ENCODE measurements at regions not wholly inside any gene's neighbourhood (a gene's known extent, or its start where the extent isn't known, plus 50 kb on each side); places are given as distances from the start of the nearest gene placed in this dataset.
"Not testable (repeated sequence)": the region's sequence is repeated elsewhere in the genome, so short reads cannot be mapped to it uniquely, and the experiment has no call there.

DNA sequence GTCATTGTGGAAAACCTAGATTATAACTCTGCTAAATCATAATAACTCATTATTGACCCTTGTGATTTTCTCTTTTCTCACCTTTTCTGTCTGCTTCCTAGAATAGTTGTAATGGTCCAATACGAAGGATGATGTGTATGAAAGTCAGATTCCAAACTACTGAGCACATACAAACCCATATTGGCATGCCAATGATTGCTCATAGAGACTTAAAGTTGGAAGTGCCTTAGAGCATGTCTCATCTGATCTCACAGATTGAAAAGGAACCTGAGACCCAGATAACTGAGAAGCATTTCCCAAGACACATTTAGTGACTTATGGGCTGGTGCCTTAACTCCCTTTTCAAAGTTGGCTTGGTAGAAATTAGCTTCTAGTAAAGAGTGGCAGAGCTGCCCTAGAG, 594.3 kb downstream of the REEP3 start:
- Mint-ChIP-seq H3K27me3 (no peaks in the 10 kb centered on the region), H3K4me1 (no peaks in the 10 kb centered on the region), H3K4me3 (no peak overlapping the region), H3K36me3 (ENCODE audit: low read depth) (no peaks in the 10 kb centered on the region), H3K9me3 (no peaks in the 10 kb centered on the region), H3K27ac (no peak overlapping the region)
- CTCF ChIA-PET: no interaction called here
- DNase-seq: no peak
- POLR2A ChIA-PET: no interaction called here

- ChIA-PET POLR2A (no interaction called here), CTCF (no interaction called here)
- Mint-ChIP-seq H3K36me3 (ENCODE audit: low read depth) (no peaks in the 10 kb centered on the region), H3K27me3 (no peaks in the 10 kb centered on the region), H3K27ac (no peak overlapping the region), H3K4me1 (no peaks in the 10 kb centered on the region), H3K4me3 (no peak overlapping the region), H3K9me3 (no peaks in the 10 kb centered on the region)
- no peak for DNase-seq
Measured at GRCh38 chr10:64115908-64116643, 594.9 kb downstream of the REEP3 start.

- CTCF ChIA-PET: no interaction called here
- Mint-ChIP-seq H3K9me3 (no peaks in the 10 kb centered on the region), H3K4me1 (no peaks in the 10 kb centered on the region), H3K27me3 (no peaks in the 10 kb centered on the region), H3K4me3 (no peak overlapping the region), H3K36me3 (ENCODE audit: low read depth) (no peaks in the 10 kb centered on the region), H3K27ac (no peak overlapping the region)
- DNase-seq: no peak
- POLR2A ChIA-PET: no interaction called here
Measured at GRCh38 chr10:64116707-64117106, 595.5 kb downstream of the REEP3 start.

- Mint-ChIP-seq H3K27me3 (no peaks in the 10 kb centered on the region), H3K36me3 (ENCODE audit: low read depth) (no peaks in the 10 kb centered on the region), H3K4me3 (no peak overlapping the region), H3K9me3 (no peaks in the 10 kb centered on the region), H3K4me1 (no peaks in the 10 kb centered on the region), H3K27ac (no peak overlapping the region)
- DNase-seq: no peak
- CTCF ChIA-PET: no interaction called here
- POLR2A ChIA-PET: no interaction called here
Measured at GRCh38 chr10:64118736-64119135, 597.5 kb downstream of the REEP3 start.

DNA sequence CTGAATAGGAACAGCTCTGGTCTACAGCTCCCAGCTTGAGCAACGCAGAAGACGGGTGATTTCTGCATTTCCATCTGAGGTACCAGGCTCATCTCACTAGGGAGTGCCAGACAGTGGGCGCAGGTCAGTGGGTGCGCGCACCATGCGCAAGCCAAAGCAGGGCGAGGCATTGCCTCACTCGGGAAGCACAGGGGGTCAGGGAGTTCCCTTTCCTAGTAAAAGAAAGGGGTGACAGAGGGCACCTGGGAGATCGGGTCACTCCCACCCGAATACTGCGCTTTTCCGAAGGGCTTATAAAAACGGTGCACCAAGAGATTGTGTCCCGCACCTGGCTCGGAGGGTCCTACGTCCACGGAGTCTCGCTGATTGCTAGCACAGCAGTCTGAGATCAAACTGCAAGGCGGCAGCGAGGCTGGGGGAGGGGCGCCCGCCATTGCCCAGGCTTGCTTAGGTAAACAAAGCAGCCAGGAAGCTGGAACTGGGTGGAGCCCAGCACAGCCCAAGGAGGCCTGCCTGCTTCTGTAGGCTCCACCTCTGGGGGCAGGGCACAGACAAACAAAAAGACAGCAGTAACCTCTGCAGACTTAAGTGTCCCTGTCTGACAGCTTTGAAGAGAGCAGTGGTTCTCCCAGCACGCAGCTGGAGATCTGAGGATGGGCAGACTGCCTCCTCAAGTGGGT, 599.2 kb downstream of the REEP3 start:
- H3K9me3 Mint-ChIP-seq; H3K27me3 Mint-ChIP-seq; H3K4me3 Mint-ChIP-seq; POLR2A ChIA-PET; CTCF ChIA-PET; H3K4me1 Mint-ChIP-seq; DNase-seq; H3K36me3 Mint-ChIP-seq (ENCODE audit: low read depth); H3K27ac Mint-ChIP-seq: not testable (repeated sequence)

DNA sequence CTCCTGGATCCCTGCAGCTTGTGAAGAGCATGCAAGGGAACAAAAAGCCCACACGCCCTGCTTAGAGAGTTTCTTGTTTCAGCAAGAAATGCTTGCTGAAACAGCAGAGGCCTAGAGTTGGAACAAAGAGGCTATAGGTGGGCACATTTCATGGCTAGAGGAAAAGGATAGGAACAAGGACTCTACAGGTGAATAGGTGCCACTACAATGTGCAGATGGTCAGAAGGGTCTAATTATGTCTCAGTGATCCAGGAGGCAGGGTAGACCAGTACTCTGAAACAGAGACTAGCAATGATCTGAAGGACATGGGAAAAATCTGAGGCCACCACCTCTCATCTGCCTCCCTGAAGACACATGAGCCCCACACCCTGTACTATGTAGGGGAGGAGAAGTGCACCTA, 609.0 kb downstream of the REEP3 start:
- POLR2A ChIA-PET: no interaction called here
- Mint-ChIP-seq H3K36me3 (ENCODE audit: low read depth) (no peaks in the 10 kb centered on the region), H3K9me3 (no peaks in the 10 kb centered on the region), H3K27ac (no peak overlapping the region), H3K27me3 (no peaks in the 10 kb centered on the region), H3K4me3 (no peak overlapping the region), H3K4me1 (no peaks in the 10 kb centered on the region)
- CTCF ChIA-PET: no interaction called here
- no peak for DNase-seq

- Mint-ChIP-seq H3K9me3 (no peaks in the 10 kb centered on the region), H3K4me1 (no peaks in the 10 kb centered on the region), H3K27me3 (no peaks in the 10 kb centered on the region), H3K4me3 (no peak overlapping the region), H3K36me3 (ENCODE audit: low read depth) (no peaks in the 10 kb centered on the region), H3K27ac (no peak overlapping the region)
- ChIA-PET POLR2A (no interaction called here), CTCF (no interaction called here)
- DNase-seq: no peak
Measured at GRCh38 chr10:64134676-64135075, 613.5 kb downstream of the REEP3 start.

- no peak overlapping the region for H3K4me3 Mint-ChIP-seq
- H3K9me3 Mint-ChIP-seq: no peaks in the 10 kb centered on the region
- POLR2A ChIA-PET: no interaction called here
- DNase-seq: no peak
- CTCF ChIA-PET: no interaction called here
- H3K4me1 Mint-ChIP-seq: no peaks in the 10 kb centered on the region
- no peaks in the 10 kb centered on the region for H3K27me3 Mint-ChIP-seq
- H3K27ac Mint-ChIP-seq: no peak overlapping the region
- no peaks in the 10 kb centered on the region for H3K36me3 Mint-ChIP-seq (ENCODE audit: low read depth)
Measured at GRCh38 chr10:64142395-64142794, 621.2 kb downstream of the REEP3 start.

- no peak for DNase-seq
- H3K27ac Mint-ChIP-seq: no peak overlapping the region
- H3K36me3 Mint-ChIP-seq (ENCODE audit: low read depth): no peaks in the 10 kb centered on the region
- CTCF ChIA-PET: no interaction called here
- H3K4me1 Mint-ChIP-seq: no peaks in the 10 kb centered on the region
- no peak overlapping the region for H3K4me3 Mint-ChIP-seq
- POLR2A ChIA-PET: no interaction called here
- H3K9me3 Mint-ChIP-seq: no peaks in the 10 kb centered on the region
- no peaks in the 10 kb centered on the region for H3K27me3 Mint-ChIP-seq
Measured at GRCh38 chr10:64148607-64149006, 627.4 kb downstream of the REEP3 start.

- no peaks in the 10 kb centered on the region for H3K36me3 Mint-ChIP-seq (ENCODE audit: low read depth)
- H3K9me3 Mint-ChIP-seq: no peaks in the 10 kb centered on the region
- no peaks in the 10 kb centered on the region for H3K27me3 Mint-ChIP-seq
- ChIA-PET POLR2A (no interaction called here), CTCF (no interaction called here)
- no peak overlapping the region for H3K4me3 Mint-ChIP-seq
- H3K4me1 Mint-ChIP-seq: no peaks in the 10 kb centered on the region
- DNase-seq: no peak
- H3K27ac Mint-ChIP-seq: no peak overlapping the region
Measured at GRCh38 chr10:64156166-64156565, 635.0 kb downstream of the REEP3 start.

DNA sequence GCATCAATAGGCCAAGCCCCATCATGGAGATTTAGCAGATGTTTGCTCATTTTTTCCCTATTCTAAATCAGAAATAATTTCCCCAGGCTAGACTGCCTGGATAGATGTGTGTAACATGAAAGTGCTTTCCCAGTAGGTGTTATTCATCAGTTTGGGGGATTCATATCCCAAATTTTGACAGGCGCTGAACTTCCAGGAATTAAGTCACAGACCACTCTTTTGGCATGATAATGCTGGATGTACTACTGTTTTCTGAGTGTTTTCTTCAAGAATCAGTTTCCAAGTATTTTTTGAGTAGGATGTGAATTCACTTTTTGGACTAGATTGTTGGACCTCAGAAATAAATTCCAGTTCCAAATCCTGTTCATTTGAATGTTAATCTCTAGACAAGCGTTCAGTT, 637.4 kb downstream of the REEP3 start:
- Mint-ChIP-seq H3K9me3 (no peaks in the 10 kb centered on the region), H3K4me3 (no peak overlapping the region), H3K36me3 (ENCODE audit: low read depth) (no peaks in the 10 kb centered on the region), H3K27ac (no peak overlapping the region), H3K27me3 (no peaks in the 10 kb centered on the region), H3K4me1 (no peaks in the 10 kb centered on the region)
- no peak for DNase-seq
- ChIA-PET CTCF (no interaction called here), POLR2A (no interaction called here)

GRCh38 chr10:64159910-64160872, 639.0 kb downstream of the REEP3 start:
- POLR2A ChIA-PET: no interaction called here
- H3K4me3 Mint-ChIP-seq: no peak overlapping the region
- H3K27me3 Mint-ChIP-seq: no peaks in the 10 kb centered on the region
- no peaks in the 10 kb centered on the region for H3K9me3 Mint-ChIP-seq
- H3K36me3 Mint-ChIP-seq (ENCODE audit: low read depth): no peaks in the 10 kb centered on the region
- H3K4me1 Mint-ChIP-seq: no peaks in the 10 kb centered on the region
- CTCF ChIA-PET: no interaction called here
- H3K27ac Mint-ChIP-seq: no peak overlapping the region
- DNase-seq: no peak

DNA sequence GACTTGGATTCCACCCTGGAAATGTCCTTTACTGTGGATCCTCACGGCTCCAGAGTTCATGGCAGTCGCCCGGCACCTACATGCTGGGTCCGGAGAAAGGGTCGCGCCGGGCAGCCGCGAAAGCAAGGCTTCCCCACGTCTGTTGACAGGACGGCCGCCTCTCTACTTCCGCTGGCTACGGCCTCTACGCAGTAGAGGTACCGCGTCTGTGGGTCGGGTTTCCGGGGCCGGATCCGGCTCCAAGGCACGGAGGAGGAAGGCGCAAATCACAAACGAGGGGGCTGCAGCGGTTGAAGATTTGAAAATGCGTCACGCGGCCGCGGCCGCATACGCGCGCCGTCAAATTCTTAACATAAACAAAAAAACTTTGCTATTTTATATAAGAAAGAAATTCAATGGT, 649.6 kb downstream of the REEP3 start:
- Mint-ChIP-seq H3K27me3 (no peaks in the 10 kb centered on the region), H3K27ac (no peak overlapping the region), H3K36me3 (ENCODE audit: low read depth) (no peaks in the 10 kb centered on the region), H3K4me3 (no peak overlapping the region), H3K4me1 (no peaks in the 10 kb centered on the region), H3K9me3 (peaks cover 5% of the 10 kb centered on the region)
- ChIA-PET CTCF (no interaction called here), POLR2A (no interaction called here)
- DNase-seq: no peak

GRCh38 chr10:64173826-64174225, 652.6 kb downstream of the REEP3 start:
- CTCF ChIA-PET: no interaction called here
- Mint-ChIP-seq H3K4me3 (no peak overlapping the region), H3K4me1 (no peaks in the 10 kb centered on the region), H3K27me3 (no peaks in the 10 kb centered on the region), H3K36me3 (ENCODE audit: low read depth) (no peaks in the 10 kb centered on the region), H3K27ac (no peak overlapping the region), H3K9me3 (peaks cover 3% of the 10 kb centered on the region)
- no peak for DNase-seq
- POLR2A ChIA-PET: no interaction called here

Data from activated CD4-positive, alpha-beta memory T cell treated with anti-CD3 and anti-CD28 coated beads, Interleukin-2, amount 10 ng/mL, durations not matched to agents 7 days and 5 days (primary cell).